A673 (cell line): ENCODE measurements at regions not wholly inside any gene's neighbourhood (a gene's known extent, or its start where the extent isn't known, plus 50 kb on each side); places are given as distances from the start of the nearest gene placed in this dataset.

Experiments
- BruUV-seq: library from RNA; stranded (reverse); fragments of 400-500 nt; replicated peaks from 2 replicates; lab custom pipeline; 2021; lab: Mats Ljungman, UMichigan
- CTCF ChIA-PET: fragments of 300-600 bp; sonication (Branson Sonifier 250); formaldehyde crosslinking; loops from one replicate; lab custom pipeline; 2022; ENCODE audit warnings: antibody characterized with exemption; lab: Charles Lee
- POLR2A ChIA-PET: fragments of 300-600 bp; sonication (Branson Sonifier 250); formaldehyde crosslinking; loops from one replicate; lab custom pipeline; 2022; ENCODE audit warnings: antibody characterized with exemption; ENCODE audit not compliant: low non-redundant PET; lab: Charles Lee
- DNase-seq: peaks from one replicate; pipeline ENCODE4 v3.0.0-alpha.2; 2015; ENCODE audit warnings: low spot score
- H3K27ac ChIP-seq: fragments of 200-600 bp; sonication (generic); 2 replicates; pipeline ENCODE4 v1.5.1; 2016; ENCODE audit warnings: mixed run types, low read depth, mild to moderate bottlenecking, mixed read lengths, antibody characterized with exemption, low read length; ENCODE audit not compliant: poor library complexity, severe bottlenecking
- H3K27me3 ChIP-seq: fragments of 200-600 bp; sonication (generic); replicated peaks from 2 replicates; pipeline ENCODE4 v1.6.1; 2017; ENCODE audit warnings: mixed run types, low read depth, mild to moderate bottlenecking, mixed read lengths, antibody characterized with exemption, low read length; ENCODE audit not compliant: insufficient read depth, poor library complexity
- H3K36me3 ChIP-seq: fragments of 200-600 bp; sonication (generic); 2 replicates; pipeline ENCODE4 v1.6.1; 2016; ENCODE audit warnings: mixed run types, mild to moderate bottlenecking, mixed read lengths, antibody characterized with exemption, low read length; ENCODE audit not compliant: insufficient read depth, poor library complexity, severe bottlenecking
- H3K4me1 ChIP-seq: fragments of 200-600 bp; sonication (generic); 2 replicates; pipeline ENCODE4 v1.6.1; 2017; ENCODE audit warnings: mixed run types, mild to moderate bottlenecking, mixed read lengths, antibody characterized with exemption, low read length; ENCODE audit not compliant: insufficient read depth, poor library complexity, severe bottlenecking
- H3K4me3 ChIP-seq: fragments of 200-600 bp; sonication (generic); 2 replicates; pipeline ENCODE4 v1.5.1; 2016; ENCODE audit warnings: low read depth, mixed run types, mild to moderate bottlenecking, mixed read lengths, low read length; ENCODE audit not compliant: poor library complexity, severe bottlenecking
- H3K9me3 ChIP-seq: fragments of 200-600 bp; sonication (generic); 2 replicates; pipeline ENCODE4 v1.6.1; 2016; ENCODE audit warnings: mixed run types, low read depth, mild to moderate bottlenecking, mixed read lengths, antibody characterized with exemption, low read length; ENCODE audit not compliant: poor library complexity, severe bottlenecking
- CTCF ChIP-seq: fragments of 300-800, 200-600 bp; sonication (generic); conservative IDR thresholded peaks from 2 replicates; pipeline ENCODE4 v1.5.1; 2017; ENCODE audit warnings: low read depth, mild to moderate bottlenecking, antibody characterized with exemption, low read length, moderate library complexity, mixed read lengths
- EZH2 ChIP-seq: fragments of 200-600 bp; sonication (generic); IDR thresholded peaks from 2 replicates; pipeline ENCODE4 v1.6.1; 2017; ENCODE audit warnings: borderline replicate concordance, low read depth, mild to moderate bottlenecking, mixed read lengths, antibody characterized with exemption, low read length; ENCODE audit not compliant: poor library complexity, severe bottlenecking
- intact Hi-C: fragments of 100-400 bp; cut with micrococcal nuclease; formaldehyde crosslinking; loops from one replicate; pipeline ENCODE4 v1.10.0; 2022; ENCODE audit not compliant: unreplicated experiment

- intact Hi-C loops, result loop anchor here (5.0 kb wide), 1 partner anchor 203 kb away; no protein-coding TSS in a partner anchor
- no TSS peak for BruUV-seq
- no peak for DNase-seq
- TF ChIP-seq EZH2 (no peak), CTCF (no peak)
- no peaks in the 10 kb centered on the region for H3K36me3 ChIP-seq
- H3K4me1 ChIP-seq, result no peaks in the 10 kb centered on the region
- no peak overlapping the region for H3K4me3 ChIP-seq
- ChIA-PET CTCF (no interaction called here), POLR2A (interaction anchor here (0.6 kb wide), 1 partner anchor 1820 kb away, joined by 3 read pairs; no protein-coding TSS in a partner anchor)
- H3K9me3 ChIP-seq, result no peaks in the 10 kb centered on the region
- H3K27ac ChIP-seq, result no peak overlapping the region
- H3K27me3 ChIP-seq, result peaks cover under 1% of the 10 kb centered on the region
Observed at GRCh38 chr15:69524296-69524695, 71.7 kb downstream of the RPLP1 start.

GRCh38 chr15:69524814-69525213 lies 72.2 kb downstream of the RPLP1 start:
- no TSS peak for BruUV-seq
- intact Hi-C loops, result loop anchor here (5.0 kb wide), 1 partner anchor 202 kb away; no protein-coding TSS in a partner anchor
- H3K27me3 ChIP-seq, result no peaks in the 10 kb centered on the region

GRCh38 chr15:69525543-69525942 lies 72.9 kb downstream of the RPLP1 start:
- Histone ChIP-seq H3K27ac (no peak overlapping the region), H3K36me3 (no peaks in the 10 kb centered on the region), H3K4me1 (peaks cover 11% of the 10 kb centered on the region), H3K4me3 (no peak overlapping the region), H3K27me3 (no peaks in the 10 kb centered on the region), H3K9me3 (no peaks in the 10 kb centered on the region)
- TF ChIP-seq CTCF, result no peak
- no peak for TF ChIP-seq EZH2
- intact Hi-C loops, result no loop called here
- BruUV-seq, result no TSS peak
- ChIA-PET POLR2A (no interaction called here), CTCF (no interaction called here)
- DNase-seq, result no peak

More at GRCh38 chr15:69524814-69525213, 72.2 kb downstream of the RPLP1 start:
- POLR2A ChIA-PET, result no interaction called here
- H3K27ac ChIP-seq, result no peak overlapping the region
- H3K4me3 ChIP-seq, result no peak overlapping the region
- TF ChIP-seq CTCF, result no peak
- no peak for TF ChIP-seq EZH2
- DNase-seq, result no peak
- H3K4me1 ChIP-seq, result peaks cover 4% of the 10 kb centered on the region
- CTCF ChIA-PET, result interaction anchor here (0.6 kb wide), 1 partner anchor 37 kb away, joined by 17 read pairs; no protein-coding TSS in a partner anchor
- H3K36me3 ChIP-seq, result no peaks in the 10 kb centered on the region
- no peaks in the 10 kb centered on the region for H3K9me3 ChIP-seq
